ENCODE measurements at regions not wholly inside any gene's neighbourhood (a gene's known extent, or its start where the extent isn't known, plus 50 kb on each side); places are given as distances from the start of the nearest gene placed in this dataset.
"Not testable (repeated sequence)": the region's sequence is repeated elsewhere in the genome, so short reads cannot be mapped to it uniquely, and the experiment has no call there.

GRCh38 chrX:12052109-12052508 is 86.2 kb upstream of the FRMPD4 start:
- DNase-seq (no peak), ATAC-seq (no peak)

- DNase-seq (no peak), ATAC-seq (no peak)
Observed at GRCh38 chrX:12058087-12058486, 80.2 kb upstream of the FRMPD4 start.

- DNase-seq, result no peak
- no peak for ATAC-seq
Observed at GRCh38 chrX:12060489-12061260, 77.6 kb upstream of the FRMPD4 start.

- no peak for DNase-seq
Observed at GRCh38 chrX:12065251-12065650, 73.0 kb upstream of the FRMPD4 start.

GRCh38 chrX:12076046-12076445 is 62.2 kb upstream of the FRMPD4 start:
- no peak for DNase-seq
- ATAC-seq, result no peak

More at GRCh38 chrX:12065251-12065650, 73.0 kb upstream of the FRMPD4 start:
- ATAC-seq, result no peak

GRCh38 chrX:12080265-12080664 is 58.0 kb upstream of the FRMPD4 start:
- no peak for DNase-seq

GRCh38 chrX:12082959-12083358 is 55.3 kb upstream of the FRMPD4 start:
- not testable (repeated sequence) for DNase-seq, ATAC-seq

More at GRCh38 chrX:12080265-12080664, 58.0 kb upstream of the FRMPD4 start:
- no peak for ATAC-seq
